K562 (cell line): ENCODE measurements at regions not wholly inside any gene's neighbourhood (a gene's known extent, or its start where the extent isn't known, plus 50 kb on each side); places are given as distances from the start of the nearest gene placed in this dataset.

Experiments used
- ATAC-seq: fragments of 200-7000 bp; cut with Tn5 transposase; 3 replicates; pipeline ENCODE4 v1.9.1; 2020; ENCODE audit warnings: moderate library complexity
- BruUV-seq: library from RNA; stranded (reverse); fragments of 400-500 nt; replicated peaks from 2 replicates; lab custom pipeline; 2021; lab: Mats Ljungman, UMichigan
- CTCF ChIA-PET: fragments of 300-600 bp; formaldehyde crosslinking; extraction: SDS; loops from one replicate; lab custom pipeline; 2021; ENCODE audit warnings: low intra/inter-chr PET ratio; lab: Yijun Ruan, JAX
- POLR2A ChIA-PET: fragments of 300-600, 350-650 bp; sonication (Branson Sonifier 250); formaldehyde crosslinking; extraction: SDS; loops from one replicate; lab custom pipeline; 2021; ENCODE audit warnings: antibody characterized with exemption, inconsistent platforms; lab: Yijun Ruan, JAX
- DNase-seq, 4 experiments: peaks; one replicate each; pipeline versions ENCODE4 v3.0.0 to v3.0.0-alpha.2; 2011 to 2018; ENCODE audit warnings: low spot score in 3 of 4, mixed read lengths in 3 of 4; ENCODE audit errors: extremely low read depth in 1 of 4
- FAIRE-seq: peaks from 2 replicates; lab custom pipeline; 2011; peaks lifted over from hg19 to GRCh38; lab: Jason Lieb, UNC
- H2AFZ ChIP-seq: 2 replicates; pipeline ENCODE4 v1.6.0; 2011; ENCODE audit warnings: low read depth, low read length, control low read depth, inconsistent platforms
- H3K27ac ChIP-seq: fragments of 200-600 bp; 3 replicates; pipeline ENCODE4 v1.8.0; 2011; ENCODE audit warnings: low read depth, mild to moderate bottlenecking, control low read depth, inconsistent platforms, low read length, moderate library complexity, mixed read lengths; ENCODE audit errors: extremely low read depth
- H3K27me3 ChIP-seq, 2 experiments: fragments of 300-600 bp in 1 of 2; 2 replicates in 1 of 2; 3 replicates in 1 of 2; pipeline versions ENCODE4 v1.6.0 to v1.8.0; 2011; ENCODE audit warnings: inconsistent platforms in 2 of 2, low read length in 2 of 2, mild to moderate bottlenecking in 1 of 2, mixed read lengths in 1 of 2, moderate library complexity in 1 of 2; ENCODE audit not compliant: control insufficient read depth in 2 of 2, insufficient read depth in 2 of 2
- H3K36me3 ChIP-seq: fragments of 300-600 bp; 3 replicates; pipeline ENCODE4 v1.8.0; 2011; ENCODE audit warnings: mild to moderate bottlenecking, low read length, inconsistent platforms; ENCODE audit not compliant: control insufficient read depth, insufficient read depth
- H3K4me1 ChIP-seq, 2 experiments: fragments of 200-600 bp in 1 of 2; replicated peaks in 1 of 2; 2 replicates in 1 of 2; 3 replicates in 1 of 2; pipeline versions ENCODE4 v1.5.1 to v1.8.0; 2011; ENCODE audit warnings: inconsistent platforms in 2 of 2, low read length in 2 of 2, mild to moderate bottlenecking in 1 of 2, mixed read lengths in 1 of 2, moderate library complexity in 1 of 2; ENCODE audit not compliant: control insufficient read depth in 2 of 2, insufficient read depth in 2 of 2
- H3K4me2 ChIP-seq: 2 replicates; pipeline ENCODE4 v1.6.1; 2011; ENCODE audit warnings: low read length, control low read depth, inconsistent platforms, mixed read lengths; ENCODE audit not compliant: insufficient read depth
- H3K4me3 ChIP-seq: fragments of 200-600 bp; sonication (generic), shearing (Covaris generic); 2 replicates; pipeline ENCODE4 v1.5.1; 2016; ENCODE audit warnings: control low read depth, inconsistent platforms
- H3K79me2 ChIP-seq: fragments of 200-600 bp; 3 replicates; pipeline ENCODE4 v1.8.0; 2011; ENCODE audit warnings: low read length, inconsistent platforms; ENCODE audit not compliant: control insufficient read depth, insufficient read depth
- H3K9ac ChIP-seq, 2 experiments: 2 replicates each; pipeline versions ENCODE4 v1.6.0 to v1.6.1; 2011; ENCODE audit warnings: low read depth in 2 of 2, low read length in 2 of 2, control low read depth in 1 of 2, inconsistent platforms in 1 of 2, mild to moderate bottlenecking in 1 of 2, mixed read lengths in 1 of 2; ENCODE audit not compliant: insufficient read depth in 1 of 2
- H3K9me1 ChIP-seq: one replicate; pipeline ENCODE4 v1.6.0; 2011; ENCODE audit warnings: inconsistent platforms, mild to moderate bottlenecking, low read length, moderate library complexity; ENCODE audit not compliant: control insufficient read depth, insufficient read depth
- H3K9me3 ChIP-seq: replicated peaks from 2 replicates; pipeline ENCODE4 v1.5.1; 2011; ENCODE audit warnings: low read depth, low read length, inconsistent platforms; ENCODE audit not compliant: control insufficient read depth, insufficient read depth
- H4K20me1 ChIP-seq: replicated peaks from 2 replicates; pipeline ENCODE4 v1.6.1; 2011; ENCODE audit warnings: low read length, inconsistent platforms, mixed read lengths; ENCODE audit not compliant: control insufficient read depth, insufficient read depth
- ETV1 ChIP-seq: fragments of 450-650 bp; conservative IDR thresholded peaks from 2 replicates; pipeline ENCODE4 v1.6.1; 2016; ENCODE audit warnings: missing genetic modification characterization, control low read depth, low read depth, missing compliant biosample characterization
- HNRNPH1 ChIP-seq: fragments of 200-400 bp; formaldehyde crosslinking; optimal IDR thresholded peaks from 2 replicates; pipeline ENCODE3; 2017; ENCODE audit warnings: low read depth, mild to moderate bottlenecking, low read length, moderate library complexity
- NBN ChIP-seq: fragments of 450-650 bp; IDR thresholded peaks from 2 replicates; pipeline ENCODE4 v1.6.1; 2016; ENCODE audit warnings: low read depth, mild to moderate bottlenecking
- NFE2L1 ChIP-seq: fragments of 450-650 bp; IDR thresholded peaks from 2 replicates; pipeline ENCODE4 v1.6.1; 2016; ENCODE audit warnings: missing genetic modification characterization, low read depth, mild to moderate bottlenecking, missing compliant biosample characterization, moderate library complexity, borderline replicate concordance
- NRF1 ChIP-seq, 2 experiments: fragments of 450-650 bp; IDR thresholded peaks in 1 of 2; conservative IDR thresholded peaks in 1 of 2; 2 replicates each; pipeline ENCODE4 v1.6.1; 2014; ENCODE audit warnings: mild to moderate bottlenecking in 2 of 2
- RBM17 ChIP-seq: fragments of 200-400 bp; formaldehyde crosslinking; IDR thresholded peaks from 2 replicates; pipeline ENCODE4 v1.6.1; 2017; ENCODE audit warnings: low read depth, mild to moderate bottlenecking, low read length, borderline replicate concordance
- SIN3B ChIP-seq: fragments of 450-650 bp; IDR thresholded peaks from 2 replicates; pipeline ENCODE4 v1.6.1; 2017; ENCODE audit warnings: low read depth, mild to moderate bottlenecking, moderate library complexity
- SMARCC2 ChIP-seq: fragments of 450-650 bp; IDR thresholded peaks from 2 replicates; pipeline ENCODE4 v1.6.1; 2017; ENCODE audit warnings: antibody characterized with exemption, moderate library complexity, mild to moderate bottlenecking, low read depth
- TEAD1 ChIP-seq, 2 experiments: fragments of 450-650 bp in 1 of 2; sonication (generic) in 1 of 2; formaldehyde crosslinking; IDR thresholded peaks; 2 replicates each; pipeline versions ENCODE4 v1.4.0 to v1.8.0; 2020 to 2022; ENCODE audit warnings: mild to moderate bottlenecking in 2 of 2, missing genetic modification reagents in 1 of 2
- ZNF253 ChIP-seq: fragments of 250-450 bp; sonication (Bioruptor Pico); conservative IDR thresholded peaks from 2 replicates; pipeline ENCODE4 v1.6.1; 2021; ENCODE audit warnings: mild to moderate bottlenecking
- WGBS: fragments of 100-300 bp; shearing (Covaris generic); methylation state at CpG from one replicate; pipeline ENCODE4 v1.1.6; 2016; ENCODE audit warnings: low coverage, mixed read lengths; ENCODE audit not compliant: insufficient coverage; ENCODE audit errors: missing lambda C conversion rate; 5-methylcytosine and 5-hydroxymethylcytosine counted together
- in situ Hi-C: fragments of 300-500 bp; cut with MboI; formaldehyde crosslinking; loops from 4 replicates; pipeline ENCODE4 v1.15.0; 2018; ENCODE audit warnings: inconsistent platforms, mixed read lengths
- intact Hi-C: fragments of 100-400 bp; cut with micrococcal nuclease; formaldehyde crosslinking; loops from 2 replicates; pipeline ENCODE4 v1.14.2; 2022
- TF ChIP-seq, protein P1 (sequence below), 3 experiments: IDR thresholded peaks in 2 of 3; conservative IDR thresholded peaks in 1 of 3; 2 replicates each; pipeline ENCODE4 v1.5.1; 2011 to 2012; ENCODE audit warnings: low read length in 3 of 3, mild to moderate bottlenecking in 3 of 3, control low read depth in 2 of 3, improper control_type of control experiment in 1 of 3, inconsistent platforms in 1 of 3, low read depth in 1 of 3, mixed read lengths in 1 of 3, moderate library complexity in 1 of 3; ENCODE audit not compliant: insufficient read depth in 2 of 3
- TF ChIP-seq, protein P2 (sequence below): fragments of 250-450 bp; sonication (Bioruptor Pico); IDR thresholded peaks from 2 replicates; pipeline ENCODE4 v1.8.0; 2021; ENCODE audit warnings: moderate library complexity, mild to moderate bottlenecking, inconsistent platforms
- TF ChIP-seq, protein P3 (sequence below): fragments of 450-650 bp; IDR thresholded peaks from 2 replicates; pipeline ENCODE4 v1.6.1; 2017; ENCODE audit warnings: mild to moderate bottlenecking, moderate library complexity

GRCh38 chr14:58815161-58815701 lies 177.5 kb downstream of the DACT1 start:
- 0% methylated on average over 2 of the region's 2 CpGs for WGBS
- Histone ChIP-seq H3K79me2 (no peaks in the 10 kb centered on the region), H2AFZ (no peak overlapping the region), H3K4me1 (no peaks in the 10 kb centered on the region), H3K27me3 (no peaks in the 10 kb centered on the region), H3K27ac (no peak overlapping the region), H3K9me1 (no peaks in the 10 kb centered on the region), H3K9ac (no peak overlapping the region), H3K4me2 (no peak overlapping the region), H3K4me3 (no peak overlapping the region), H4K20me1 (no peaks in the 10 kb centered on the region), H3K9me3 (no peaks in the 10 kb centered on the region), H3K36me3 (no peaks in the 10 kb centered on the region)
- FAIRE-seq, result no peak
- no peak for ATAC-seq
- POLR2A ChIA-PET, result interaction anchor here (0.7 kb wide), 1 partner anchor 46 kb away, joined by 3 read pairs; no protein-coding TSS in a partner anchor
- intact Hi-C loops (no loop called here), in situ Hi-C loops (no loop called here)
- no peak for DNase-seq
- no TSS peak for BruUV-seq
- CTCF ChIA-PET, result no interaction called here
- TF ChIP-seq NBN, result no peak
- no peak for TF ChIP-seq ETV1 (tag)
- TF ChIP-seq, protein P1, sequence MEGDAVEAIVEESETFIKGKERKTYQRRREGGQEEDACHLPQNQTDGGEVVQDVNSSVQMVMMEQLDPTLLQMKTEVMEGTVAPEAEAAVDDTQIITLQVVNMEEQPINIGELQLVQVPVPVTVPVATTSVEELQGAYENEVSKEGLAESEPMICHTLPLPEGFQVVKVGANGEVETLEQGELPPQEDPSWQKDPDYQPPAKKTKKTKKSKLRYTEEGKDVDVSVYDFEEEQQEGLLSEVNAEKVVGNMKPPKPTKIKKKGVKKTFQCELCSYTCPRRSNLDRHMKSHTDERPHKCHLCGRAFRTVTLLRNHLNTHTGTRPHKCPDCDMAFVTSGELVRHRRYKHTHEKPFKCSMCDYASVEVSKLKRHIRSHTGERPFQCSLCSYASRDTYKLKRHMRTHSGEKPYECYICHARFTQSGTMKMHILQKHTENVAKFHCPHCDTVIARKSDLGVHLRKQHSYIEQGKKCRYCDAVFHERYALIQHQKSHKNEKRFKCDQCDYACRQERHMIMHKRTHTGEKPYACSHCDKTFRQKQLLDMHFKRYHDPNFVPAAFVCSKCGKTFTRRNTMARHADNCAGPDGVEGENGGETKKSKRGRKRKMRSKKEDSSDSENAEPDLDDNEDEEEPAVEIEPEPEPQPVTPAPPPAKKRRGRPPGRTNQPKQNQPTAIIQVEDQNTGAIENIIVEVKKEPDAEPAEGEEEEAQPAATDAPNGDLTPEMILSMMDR (IDR thresholded peaks at IDR 0.05 in 2 of 3, conservative IDR thresholded peaks at IDR 0.05 in 1 of 3; ENCODE audit: insufficient read depth in 2 of 3, low read depth in 1 of 3, low read length in 3 of 3), result no peak
- TF ChIP-seq SMARCC2, result no peak
- no peak for TF ChIP-seq ZNF253 (CRISPR knock-in tag)
- no peak for TF ChIP-seq NFE2L1 (tag)
- TF ChIP-seq, protein P2, sequence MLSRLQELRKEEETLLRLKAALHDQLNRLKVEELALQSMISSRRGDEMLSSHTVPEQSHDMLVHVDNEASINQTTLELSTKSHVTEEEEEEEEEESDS (CRISPR knock-in tag), result no peak
- no peak for TF ChIP-seq SIN3B
- TF ChIP-seq TEAD1 (CRISPR knock-in tag; IDR thresholded peaks at IDR 0.05), result no peak
- no peak for TF ChIP-seq HNRNPH1
- TF ChIP-seq, protein P3, sequence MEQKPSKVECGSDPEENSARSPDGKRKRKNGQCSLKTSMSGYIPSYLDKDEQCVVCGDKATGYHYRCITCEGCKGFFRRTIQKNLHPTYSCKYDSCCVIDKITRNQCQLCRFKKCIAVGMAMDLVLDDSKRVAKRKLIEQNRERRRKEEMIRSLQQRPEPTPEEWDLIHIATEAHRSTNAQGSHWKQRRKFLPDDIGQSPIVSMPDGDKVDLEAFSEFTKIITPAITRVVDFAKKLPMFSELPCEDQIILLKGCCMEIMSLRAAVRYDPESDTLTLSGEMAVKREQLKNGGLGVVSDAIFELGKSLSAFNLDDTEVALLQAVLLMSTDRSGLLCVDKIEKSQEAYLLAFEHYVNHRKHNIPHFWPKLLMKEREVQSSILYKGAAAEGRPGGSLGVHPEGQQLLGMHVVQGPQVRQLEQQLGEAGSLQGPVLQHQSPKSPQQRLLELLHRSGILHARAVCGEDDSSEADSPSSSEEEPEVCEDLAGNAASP, result no peak
- TF ChIP-seq RBM17, result no peak
- no peak for TF ChIP-seq NRF1 (conservative IDR thresholded peaks at IDR 0.05 in 1 of 2, IDR thresholded peaks at IDR 0.05 in 1 of 2)
